NCI-H2081 (cell line): ENCODE measurements at regions not wholly inside any gene's neighbourhood (a gene's known extent, or its start where the extent isn't known, plus 50 kb on each side); places are given as distances from the start of the nearest gene placed in this dataset.
"Not testable (repeated sequence)": the region's sequence is repeated elsewhere in the genome, so short reads cannot be mapped to it uniquely, and the experiment has no call there.

Experiments
- DNase-seq, 2 experiments: peaks; one replicate each; lab custom pipeline; 2025; lab: John Stamatoyannopoulos, UW

GRCh38 chr17:70716551-70716950 is 547.2 kb downstream of the KCNJ2 start:
- no peak for DNase-seq

GRCh38 chr17:70717042-70717441 is 547.7 kb downstream of the KCNJ2 start:
- DNase-seq, result no peak

- no peak for DNase-seq
Measured at GRCh38 chr17:70736375-70736957, 567.1 kb downstream of the KCNJ2 start.

GRCh38 chr17:70739065-70739464 is 569.7 kb downstream of the KCNJ2 start:
- DNase-seq, result no peak

GRCh38 chr17:70746574-70746973 is 577.2 kb downstream of the KCNJ2 start:
- DNase-seq, result not testable (repeated sequence)

GRCh38 chr17:70750983-70751382 is 581.7 kb downstream of the KCNJ2 start:
- DNase-seq, result peak; percentile 36 to 69

- DNase-seq, result not testable (repeated sequence)
Measured at GRCh38 chr17:70752461-70752860, 583.1 kb downstream of the KCNJ2 start.

GRCh38 chr17:70752966-70753467 is 583.7 kb downstream of the KCNJ2 start:
- DNase-seq, result no peak

GRCh38 chr17:70763018-70763417 is 593.7 kb downstream of the KCNJ2 start:
- no peak for DNase-seq

- DNase-seq, result peak; percentile 57 to 61
Measured at GRCh38 chr17:70767102-70767701, 597.9 kb downstream of the KCNJ2 start.

- DNase-seq, result no peak
Measured at GRCh38 chr17:70769956-70770355, 600.6 kb downstream of the KCNJ2 start.

GRCh38 chr17:70771804-70772386 is 602.6 kb downstream of the KCNJ2 start:
- DNase-seq, result no peak

- DNase-seq, result no peak
Measured at GRCh38 chr17:70772761-70773160, 603.4 kb downstream of the KCNJ2 start.

- DNase-seq, result no peak
Measured at GRCh38 chr17:70773258-70773657, 603.9 kb downstream of the KCNJ2 start.

GRCh38 chr17:70774339-70775117 is 605.2 kb downstream of the KCNJ2 start:
- DNase-seq, result no peak

GRCh38 chr17:70775679-70776078 is 606.3 kb downstream of the KCNJ2 start:
- DNase-seq, result no peak

GRCh38 chr17:70776441-70776840 is 607.1 kb downstream of the KCNJ2 start:
- no peak for DNase-seq

- no peak for DNase-seq
Measured at GRCh38 chr17:70780031-70780430, 610.7 kb downstream of the KCNJ2 start.

GRCh38 chr17:70786081-70786480 is 616.7 kb downstream of the KCNJ2 start:
- no peak for DNase-seq

GRCh38 chr17:70787721-70788300 is 618.5 kb downstream of the KCNJ2 start:
- no peak for DNase-seq

GRCh38 chr17:70791748-70792443 is 622.6 kb downstream of the KCNJ2 start:
- DNase-seq, result no peak

- DNase-seq, result no peak
Measured at GRCh38 chr17:70794738-70795137, 625.4 kb downstream of the KCNJ2 start.
